Mucosa of descending colon (tissue), 3 donors: ENCODE measurements at regions not wholly inside any gene's neighbourhood (a gene's known extent, or its start where the extent isn't known, plus 50 kb on each side); places are given as distances from the start of the nearest gene placed in this dataset.

Experiments used
- ATAC-seq: fragments of 200-7000 bp; cut with Tn5 transposase; one replicate; pipeline ENCODE4 v1.9.1; 2020; ENCODE audit warnings: mild to moderate bottlenecking, moderate library complexity
- DNase-seq, 3 donors: peaks; one replicate each; pipeline ENCODE4 v3.0.0-alpha.2; 2020
- H3K36me3 ChIP-seq: fragments of 200-600 bp; one replicate; pipeline ENCODE4 v1.8.0; 2021; ENCODE audit warnings: low read depth, mild to moderate bottlenecking
- H3K4me1 ChIP-seq: fragments of 200-600 bp; one replicate; pipeline ENCODE4 v1.8.0; 2021; ENCODE audit warnings: low read depth, mild to moderate bottlenecking
- H3K4me3 ChIP-seq: fragments of 200-600 bp; one replicate; pipeline ENCODE4 v1.8.0; 2021; ENCODE audit warnings: mild to moderate bottlenecking
- H3K9me3 ChIP-seq: fragments of 200-600 bp; one replicate; pipeline ENCODE4 v1.8.0; 2021; ENCODE audit warnings: mild to moderate bottlenecking
- intact Hi-C, 2 donors: fragments of 100-400 bp; cut with DNase I in 1 of 2; cut with micrococcal nuclease in 1 of 2; formaldehyde crosslinking; loops; one replicate each; pipeline versions ENCODE4 v1.11.0 to v1.11.1; 2022; cut with DNase I, micrococcal nuclease
- TF ChIP-seq, protein P1 (sequence below): fragments of 200-600 bp; IDR thresholded peaks from one replicate; pipeline ENCODE4 v1.8.0; 2022; ENCODE audit warnings: antibody characterized with exemption, mild to moderate bottlenecking
- donor health status: DM: no; HTN: no; CAD: no; lungs with moderate emphysema.
- donor health status: DM: no; HTN: no; CAD: no.
- donor health status: DM: no; HTN: yes; CAD: no.

DNA sequence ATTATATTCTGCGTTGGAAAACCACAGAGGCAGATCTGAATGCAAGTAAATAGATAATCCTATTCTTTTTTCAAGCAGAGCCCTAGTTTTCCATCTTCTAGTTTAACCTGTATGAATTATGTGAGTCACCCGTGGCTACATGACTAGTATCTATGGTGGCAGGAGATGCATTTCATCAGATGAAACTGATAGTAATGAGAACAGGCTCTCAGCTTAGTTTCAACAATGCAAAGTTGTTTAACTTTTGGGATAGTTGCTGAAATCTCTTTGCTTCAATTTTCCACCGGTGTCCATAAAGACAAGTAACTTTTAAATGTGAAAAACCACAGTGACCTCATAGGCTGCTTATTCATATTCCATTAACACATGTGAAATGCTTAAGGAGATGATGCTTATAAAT lies 1317.4 kb upstream of the TENM3 start:
- intact Hi-C loops: no loop called here
- DNase-seq: no peak
- TF ChIP-seq, protein P1, sequence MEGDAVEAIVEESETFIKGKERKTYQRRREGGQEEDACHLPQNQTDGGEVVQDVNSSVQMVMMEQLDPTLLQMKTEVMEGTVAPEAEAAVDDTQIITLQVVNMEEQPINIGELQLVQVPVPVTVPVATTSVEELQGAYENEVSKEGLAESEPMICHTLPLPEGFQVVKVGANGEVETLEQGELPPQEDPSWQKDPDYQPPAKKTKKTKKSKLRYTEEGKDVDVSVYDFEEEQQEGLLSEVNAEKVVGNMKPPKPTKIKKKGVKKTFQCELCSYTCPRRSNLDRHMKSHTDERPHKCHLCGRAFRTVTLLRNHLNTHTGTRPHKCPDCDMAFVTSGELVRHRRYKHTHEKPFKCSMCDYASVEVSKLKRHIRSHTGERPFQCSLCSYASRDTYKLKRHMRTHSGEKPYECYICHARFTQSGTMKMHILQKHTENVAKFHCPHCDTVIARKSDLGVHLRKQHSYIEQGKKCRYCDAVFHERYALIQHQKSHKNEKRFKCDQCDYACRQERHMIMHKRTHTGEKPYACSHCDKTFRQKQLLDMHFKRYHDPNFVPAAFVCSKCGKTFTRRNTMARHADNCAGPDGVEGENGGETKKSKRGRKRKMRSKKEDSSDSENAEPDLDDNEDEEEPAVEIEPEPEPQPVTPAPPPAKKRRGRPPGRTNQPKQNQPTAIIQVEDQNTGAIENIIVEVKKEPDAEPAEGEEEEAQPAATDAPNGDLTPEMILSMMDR: no peak
- H3K4me3 ChIP-seq: no peak overlapping the region
- ATAC-seq: no peak
- H3K36me3 ChIP-seq: no peaks in the 10 kb centered on the region
- H3K4me1 ChIP-seq: no peaks in the 10 kb centered on the region
- H3K9me3 ChIP-seq: no peaks in the 10 kb centered on the region

DNA sequence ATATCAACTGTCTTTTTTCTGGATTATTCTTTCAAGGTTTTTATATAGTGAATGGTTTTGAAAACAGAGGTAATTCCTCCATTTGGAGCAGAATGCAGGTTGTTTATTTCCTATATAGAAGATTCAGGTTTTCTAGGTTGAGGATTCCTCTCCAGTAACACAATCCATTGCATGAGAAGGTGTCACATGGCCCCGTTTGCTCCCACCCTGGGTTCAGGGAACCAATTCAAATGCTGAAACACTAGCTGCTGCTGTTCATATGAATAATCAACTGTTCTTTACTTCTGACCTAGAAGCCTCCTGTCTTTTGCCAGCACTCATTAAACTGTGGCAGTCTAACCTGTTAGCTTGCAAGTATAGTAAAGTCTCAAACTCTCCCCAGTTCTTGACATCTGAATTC lies 1316.9 kb upstream of the TENM3 start:
- intact Hi-C loops: no loop called here
- no peaks in the 10 kb centered on the region for H3K4me1 ChIP-seq
- DNase-seq (no peak), ATAC-seq (no peak)
- H3K9me3 ChIP-seq: no peaks in the 10 kb centered on the region
- TF ChIP-seq, protein P1: no peak
- H3K4me3 ChIP-seq: no peak overlapping the region
- no peaks in the 10 kb centered on the region for H3K36me3 ChIP-seq

DNA sequence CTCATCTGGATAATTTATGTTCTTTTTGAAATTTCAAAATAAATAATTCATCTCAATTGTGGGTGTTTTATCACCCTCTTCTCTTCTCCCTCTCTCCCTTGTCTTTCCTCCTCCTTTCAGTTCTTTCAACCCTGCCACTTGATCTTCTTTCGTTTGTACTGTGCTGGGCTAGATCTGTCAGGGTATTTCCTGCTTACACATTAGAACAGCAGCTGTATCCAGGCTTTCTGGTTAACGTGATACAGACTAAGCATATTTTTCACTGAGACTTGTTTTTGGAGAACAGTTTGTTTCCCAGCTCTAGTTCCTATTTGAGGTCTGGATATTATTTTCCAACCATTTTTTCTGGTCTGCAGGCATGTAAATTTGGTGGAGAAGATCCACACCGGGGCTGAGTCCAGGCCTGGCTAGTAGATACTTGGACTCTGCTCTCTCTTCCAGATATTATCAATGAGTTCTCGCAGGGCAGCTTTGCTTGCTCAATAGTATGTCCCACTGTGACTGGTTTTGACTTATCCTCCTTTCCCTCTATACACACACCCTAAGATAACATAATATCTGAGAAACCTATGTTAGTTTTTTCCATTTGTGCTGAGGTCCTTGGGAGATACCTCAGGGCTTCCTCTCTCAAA lies 1310.7 kb upstream of the TENM3 start:
- Histone ChIP-seq H3K4me1 (no peaks in the 10 kb centered on the region), H3K36me3 (no peaks in the 10 kb centered on the region), H3K9me3 (no peaks in the 10 kb centered on the region), H3K4me3 (no peak overlapping the region)
- ATAC-seq (no peak), DNase-seq (no peak)
- intact Hi-C loops: no loop called here
- TF ChIP-seq, protein P1: no peak

DNA sequence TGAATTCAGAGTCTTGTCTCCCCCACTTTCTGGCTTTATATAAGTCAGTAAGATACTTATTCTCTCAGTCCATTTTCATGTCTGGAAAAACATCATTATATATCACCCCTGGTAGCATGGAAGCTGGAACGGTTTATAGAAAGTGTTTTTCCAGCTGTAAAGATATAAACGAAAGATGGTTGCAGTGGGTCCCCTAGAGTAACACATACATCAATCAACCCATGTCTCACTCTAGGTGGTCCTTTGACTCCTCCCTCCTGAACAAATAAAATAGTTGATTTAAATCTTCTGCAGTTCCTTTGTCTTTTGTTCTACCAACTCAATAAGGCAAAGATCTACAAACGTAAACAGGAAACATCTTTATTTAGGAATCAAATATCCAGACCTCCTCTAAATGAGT lies 1306.1 kb upstream of the TENM3 start:
- DNase-seq (no peak), ATAC-seq (no peak)
- no peaks in the 10 kb centered on the region for H3K36me3 ChIP-seq
- TF ChIP-seq, protein P1: no peak
- H3K9me3 ChIP-seq: no peaks in the 10 kb centered on the region
- no peak overlapping the region for H3K4me3 ChIP-seq
- H3K4me1 ChIP-seq: no peaks in the 10 kb centered on the region
- intact Hi-C loops: no loop called here

DNA sequence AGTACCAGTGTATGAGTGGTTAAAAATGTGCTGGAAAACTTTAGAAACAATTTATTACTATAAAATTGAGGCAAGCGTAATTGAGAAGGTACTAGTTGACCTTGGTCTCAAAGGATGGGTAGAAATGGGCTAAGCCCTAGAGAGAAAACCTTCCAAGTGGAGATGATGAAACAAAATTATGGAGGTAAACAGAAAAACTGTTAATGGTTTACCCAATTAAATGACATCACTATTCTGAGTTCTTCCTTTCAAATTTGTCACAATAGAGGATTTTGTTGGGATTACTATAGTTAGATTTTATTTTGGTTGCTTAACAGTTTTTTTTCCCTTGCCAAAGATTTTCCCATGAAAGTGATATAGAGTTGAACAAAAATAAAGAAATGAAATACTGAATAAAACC lies 1302.5 kb upstream of the TENM3 start:
- H3K9me3 ChIP-seq: no peaks in the 10 kb centered on the region
- intact Hi-C loops: no loop called here
- no peak for DNase-seq
- no peak for ATAC-seq
- no peaks in the 10 kb centered on the region for H3K4me1 ChIP-seq
- TF ChIP-seq, protein P1: no peak
- no peaks in the 10 kb centered on the region for H3K36me3 ChIP-seq
- no peak overlapping the region for H3K4me3 ChIP-seq
